OCI-LY3 (cell line): ENCODE measurements at regions not wholly inside any gene's neighbourhood (a gene's known extent, or its start where the extent isn't known, plus 50 kb on each side); places are given as distances from the start of the nearest gene placed in this dataset.

Experiments used
- CTCF ChIP-seq: fragments of 200-600, 300-600 bp; sonication (generic); IDR thresholded peaks from 2 replicates; pipeline ENCODE4 v1.5.1; 2014; ENCODE audit warnings: antibody characterized with exemption, low read length, low read depth
- EZH2phosphoT487 ChIP-seq: fragments of 200-600 bp; shearing (Covaris generic); IDR thresholded peaks from 2 replicates; pipeline ENCODE4 v1.6.1; 2018; ENCODE audit warnings: antibody characterized with exemption, mixed run types, low read depth

- TF ChIP-seq CTCF (no peak), EZH2phosphoT487 (no peak)
Observed at GRCh38 chr4:156496797-156497196, 474.8 kb downstream of the PDGFC start.
